HG03103 (cell line): ENCODE measurements at regions not wholly inside any gene's neighbourhood (a gene's known extent, or its start where the extent isn't known, plus 50 kb on each side); places are given as distances from the start of the nearest gene placed in this dataset.

Source experiments
- ATAC-seq: cut with Tn5 transposase; IDR thresholded peaks from one replicate; pipeline ENCODE4 v1.9.1; 2021; ENCODE audit warnings: low read depth; ENCODE audit not compliant: unreplicated experiment

GRCh38 chr15:77742570-77742969 is 109.9 kb upstream of the LINGO1 start:
- no peak for ATAC-seq

DNA sequence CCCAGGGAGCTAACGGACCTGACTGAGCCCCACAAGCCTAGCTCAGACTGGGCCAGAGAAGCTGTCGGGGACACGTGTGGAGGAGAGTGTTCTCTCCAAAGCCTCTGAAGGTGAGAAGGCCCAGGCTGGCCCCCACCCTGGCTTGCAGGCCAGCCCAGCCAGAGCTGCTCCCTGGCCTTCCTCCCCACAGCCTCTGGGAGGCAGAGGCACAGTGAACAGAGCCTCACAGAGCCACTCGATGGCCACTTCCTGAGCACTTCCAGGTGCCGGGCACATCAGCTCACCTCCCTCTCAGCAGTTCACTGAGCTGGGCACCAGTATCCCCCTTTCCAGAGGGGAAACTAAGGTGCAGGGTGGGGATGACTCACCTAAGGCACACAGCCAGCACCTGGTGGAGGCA is 109.4 kb upstream of the LINGO1 start:
- ATAC-seq, result no peak

GRCh38 chr15:77741106-77741505 is 108.4 kb upstream of the LINGO1 start:
- ATAC-seq, result no peak

GRCh38 chr15:77739591-77740378 is 107.1 kb upstream of the LINGO1 start:
- ATAC-seq, result no peak

DNA sequence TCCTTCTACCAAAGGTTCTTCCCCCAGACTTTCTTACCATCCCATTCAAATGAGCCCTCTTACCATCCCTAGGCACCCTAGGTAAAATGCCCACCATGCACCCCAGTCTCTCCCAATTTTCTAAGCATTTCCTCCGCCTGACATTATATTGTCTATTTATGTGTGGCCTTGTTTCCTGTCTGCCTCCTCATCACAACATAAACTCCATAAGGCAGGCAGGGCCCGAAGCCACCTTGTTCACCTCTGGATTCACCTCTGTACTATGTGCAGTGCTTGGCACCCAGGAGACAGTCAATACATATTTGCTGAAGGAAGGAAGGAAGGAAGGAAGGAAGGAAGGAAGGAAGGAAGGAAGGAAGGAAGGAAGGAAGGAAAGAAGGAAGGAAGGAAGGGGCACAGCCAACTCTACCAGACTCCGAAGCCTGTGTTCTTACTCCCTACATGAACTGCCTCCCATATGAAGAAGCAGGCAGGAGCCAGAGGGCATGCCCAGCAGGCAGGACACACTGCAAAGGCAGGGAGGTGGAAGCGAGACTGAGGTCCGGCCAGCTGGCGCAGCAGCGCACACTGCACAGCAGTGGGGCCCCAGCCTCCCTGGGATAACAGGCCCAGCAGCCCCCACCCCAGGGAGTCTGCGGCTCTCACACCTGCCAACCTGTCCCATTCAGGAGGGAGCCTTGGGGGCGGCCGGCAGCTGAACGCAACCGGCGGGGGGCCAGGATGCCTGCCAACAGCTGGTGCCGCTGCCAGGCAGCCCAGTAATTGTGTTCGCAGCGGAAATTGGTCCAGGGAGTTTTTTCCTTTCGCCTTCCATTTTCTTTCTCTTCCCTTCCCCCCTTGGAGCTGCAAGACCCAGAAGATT is 106.0 kb upstream of the LINGO1 start:
- no peak for ATAC-seq

- ATAC-seq, result no peak
Observed at GRCh38 chr15:77738038-77738370, 105.3 kb upstream of the LINGO1 start.

DNA sequence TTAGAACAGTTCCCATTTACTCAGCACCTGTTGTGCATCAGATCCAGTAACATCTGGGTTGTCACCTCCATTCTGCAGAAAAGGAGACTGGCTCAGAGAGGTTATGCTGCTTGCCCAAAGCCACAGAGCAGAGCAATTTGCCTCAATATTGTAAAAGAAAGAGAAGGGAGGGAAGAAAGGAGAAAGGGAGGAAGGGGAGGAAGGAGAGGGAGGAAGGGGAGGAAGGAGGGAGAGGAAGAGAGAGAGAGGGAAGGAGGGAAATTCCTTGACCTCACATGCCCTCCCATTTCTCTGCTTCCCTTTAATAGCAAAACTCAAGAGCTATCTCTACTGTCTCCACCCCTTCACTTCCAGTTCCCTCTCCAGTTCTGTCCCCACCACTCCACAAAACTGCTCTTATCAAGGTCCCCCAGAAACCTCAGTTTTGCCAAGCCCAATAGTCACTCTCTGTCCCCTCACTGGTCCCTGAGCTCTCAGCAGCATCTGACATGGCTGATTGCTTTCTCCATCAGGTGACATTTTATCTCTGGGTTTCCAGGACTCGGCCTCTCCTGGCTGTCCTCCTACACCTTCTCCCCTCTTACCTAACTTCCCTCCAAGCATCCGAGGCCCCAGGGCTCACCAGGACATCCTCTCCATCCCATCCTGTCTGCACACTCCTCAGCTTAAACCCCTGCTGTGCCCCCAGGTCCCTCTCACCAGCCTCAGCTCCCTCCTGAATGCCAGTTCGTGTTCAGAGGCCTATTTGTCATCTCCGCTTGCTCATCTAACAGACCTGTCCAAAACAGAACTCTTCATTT is 104.7 kb upstream of the LINGO1 start:
- no peak for ATAC-seq

GRCh38 chr15:77734306-77734705 is 101.6 kb upstream of the LINGO1 start:
- no peak for ATAC-seq

DNA sequence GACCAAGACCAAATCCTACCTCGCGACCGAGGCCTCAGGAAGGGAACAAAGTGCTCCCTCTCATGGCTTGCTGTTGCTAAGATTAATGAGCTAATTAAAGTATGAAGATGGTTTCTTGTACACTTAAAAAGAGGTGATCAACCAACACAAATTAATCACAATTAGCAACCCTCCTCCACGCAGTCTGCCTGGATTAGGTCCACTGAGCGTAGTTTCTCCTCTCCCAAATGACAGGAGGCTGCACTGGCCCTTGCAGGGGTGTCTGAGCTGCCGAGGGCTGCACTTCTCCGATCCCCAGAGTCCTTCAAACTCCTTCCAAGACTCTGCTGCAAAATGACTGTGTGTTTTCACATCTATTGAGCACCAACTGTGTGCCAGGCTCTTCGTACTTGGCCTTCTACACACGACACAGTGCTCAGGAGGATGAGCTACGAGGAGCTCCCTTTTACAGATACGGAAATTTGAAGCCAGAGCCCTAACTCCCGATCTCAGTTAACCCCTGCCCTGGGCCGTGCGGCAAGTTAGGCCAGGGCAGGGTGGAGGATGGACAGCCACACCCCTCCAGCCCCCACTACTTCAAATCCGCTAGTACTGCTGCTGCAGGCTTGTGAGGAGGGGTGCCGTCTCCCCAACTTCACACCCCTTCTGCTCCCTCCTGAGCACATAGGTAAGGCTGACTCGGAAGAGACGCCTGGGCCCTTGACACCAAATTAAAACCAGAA is 101.0 kb upstream of the LINGO1 start:
- no peak for ATAC-seq

GRCh38 chr15:77732514-77733335 is 100.0 kb upstream of the LINGO1 start:
- no peak for ATAC-seq

GRCh38 chr15:77731945-77732344 is 99.2 kb upstream of the LINGO1 start:
- no peak for ATAC-seq

DNA sequence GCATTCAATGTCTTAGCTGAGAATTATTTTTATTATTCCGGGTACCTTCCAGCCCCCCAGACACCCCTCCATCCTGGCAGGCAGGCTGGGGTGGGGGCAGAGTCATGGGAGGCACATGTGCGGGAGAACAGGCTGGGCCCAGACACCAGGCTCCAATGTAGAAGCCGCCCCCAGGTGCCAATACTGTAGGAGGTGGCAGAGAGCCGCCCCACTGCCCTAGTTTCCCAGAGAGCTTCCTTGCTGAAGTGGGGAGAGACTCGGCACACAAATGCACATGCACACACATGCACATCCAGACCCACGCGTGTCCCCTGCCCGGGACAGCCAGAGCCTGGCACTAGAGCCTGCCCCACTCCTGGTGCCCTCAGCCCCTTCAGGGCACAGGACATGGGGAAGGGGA is 98.4 kb upstream of the LINGO1 start:
- no peak for ATAC-seq

DNA sequence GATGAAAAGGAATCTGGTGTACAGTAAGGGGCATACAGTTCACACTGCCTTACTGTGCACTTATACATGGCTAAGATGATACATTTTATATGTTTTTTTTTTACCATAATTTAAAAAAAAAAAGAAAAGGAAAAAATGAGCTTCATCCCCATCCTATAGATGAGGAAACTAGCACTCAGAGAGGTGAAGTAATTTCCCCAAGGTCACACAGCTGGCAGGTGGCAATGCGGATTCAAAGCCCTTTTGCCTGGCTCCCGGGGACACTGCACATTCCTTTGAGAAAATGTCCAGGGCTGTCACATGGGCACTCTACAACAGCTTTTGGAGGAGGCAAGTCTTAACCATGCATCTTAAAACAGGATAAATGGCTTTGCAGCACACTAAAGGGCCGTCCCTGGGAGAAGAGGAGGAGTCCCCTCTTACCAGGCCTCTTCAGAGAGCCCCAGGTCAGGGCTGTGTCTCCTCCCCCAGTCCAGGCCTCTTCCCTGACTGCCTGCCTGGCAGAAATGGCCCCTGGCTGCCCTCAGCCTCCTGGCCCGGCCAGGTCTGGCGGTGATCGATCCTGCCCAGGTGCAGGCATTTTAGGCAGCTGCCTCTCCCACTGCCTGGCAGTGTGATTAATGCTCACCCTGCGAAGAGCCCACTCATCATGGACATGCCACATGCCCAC is 95.1 kb upstream of the LINGO1 start:
- no peak for ATAC-seq

- no peak for ATAC-seq
Observed at GRCh38 chr15:77724715-77725114, 92.0 kb upstream of the LINGO1 start.

DNA sequence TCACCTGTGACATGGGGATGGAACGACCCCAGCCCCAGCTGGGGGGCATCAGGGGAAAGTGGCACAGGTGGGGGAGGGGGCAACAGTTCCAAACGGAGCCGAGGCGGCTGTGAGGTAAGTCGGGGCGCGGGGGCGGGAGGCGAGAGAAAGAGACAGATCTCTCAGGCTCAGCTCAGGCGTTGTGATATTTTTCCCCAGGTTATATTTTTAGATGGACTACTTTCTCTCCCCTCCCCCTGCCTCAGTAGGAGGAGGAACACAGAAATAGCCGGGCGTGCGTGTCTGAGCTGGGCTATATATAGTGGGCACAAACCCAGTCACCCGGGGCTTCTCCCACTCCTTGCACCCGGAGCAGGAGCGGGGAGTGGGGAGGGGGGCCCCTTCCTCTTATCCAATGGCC is 91.0 kb upstream of the LINGO1 start:
- no peak for ATAC-seq

DNA sequence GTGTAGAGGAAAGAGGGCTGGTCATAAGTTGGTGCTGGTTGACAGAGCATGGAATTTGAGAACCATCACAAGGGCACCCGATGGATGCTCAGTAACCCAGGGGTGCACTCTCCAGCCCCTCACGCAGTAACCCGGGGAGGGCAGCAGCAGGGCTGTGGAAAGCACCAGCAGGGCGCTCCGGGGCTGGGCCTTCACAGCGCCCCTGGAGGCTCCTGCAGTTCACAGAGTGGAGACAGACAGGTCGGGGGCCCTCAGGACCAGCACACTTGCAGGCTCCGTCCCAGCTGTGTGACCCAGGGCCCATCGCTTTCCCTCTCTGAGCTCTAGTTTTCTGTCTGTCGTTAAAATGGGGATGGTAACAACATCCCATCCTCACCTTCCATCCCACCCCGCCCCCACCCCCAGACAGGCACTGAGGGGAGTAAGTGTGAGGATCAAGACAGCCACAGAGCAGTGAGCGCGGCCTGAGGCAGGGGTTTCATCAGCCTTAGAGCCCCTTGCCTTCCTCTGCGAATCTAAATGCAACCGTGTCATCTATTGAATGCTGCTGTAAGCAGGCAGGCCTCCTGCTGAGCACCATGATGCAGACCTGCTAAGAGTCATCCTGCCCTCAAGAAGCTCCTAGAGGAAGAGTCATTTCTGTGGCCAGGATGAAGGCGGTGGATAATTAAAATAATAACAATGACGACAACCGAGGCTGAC is 90.2 kb upstream of the LINGO1 start:
- no peak for ATAC-seq

- no peak for ATAC-seq
Observed at GRCh38 chr15:77721963-77722362, 89.3 kb upstream of the LINGO1 start.

DNA sequence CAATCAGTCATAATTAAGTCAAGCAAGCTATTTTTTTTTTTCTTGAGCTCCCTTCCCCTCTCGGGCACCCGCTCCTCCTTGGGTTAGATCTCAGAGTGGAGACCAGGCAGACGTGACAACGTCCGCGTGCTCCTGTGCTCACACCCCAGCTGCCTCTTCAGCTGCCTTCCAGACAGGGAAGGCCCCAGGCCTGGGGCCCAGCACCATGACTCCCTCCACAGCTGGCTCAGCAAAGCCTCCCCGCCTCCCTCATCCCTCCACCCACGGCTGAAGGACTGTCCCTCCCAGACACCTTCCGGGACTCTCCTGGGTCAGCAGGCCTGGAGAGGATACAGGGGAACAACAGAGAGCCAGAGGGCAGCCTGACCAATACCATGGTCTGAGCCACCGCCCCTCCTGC is 87.9 kb upstream of the LINGO1 start:
- ATAC-seq, result no peak

- ATAC-seq, result no peak
Observed at GRCh38 chr15:77720173-77720572, 87.5 kb upstream of the LINGO1 start.
